GM18507 (cell line): ENCODE measurements at regions not wholly inside any gene's neighbourhood (a gene's known extent, or its start where the extent isn't known, plus 50 kb on each side); places are given as distances from the start of the nearest gene placed in this dataset.

Experiments used
- DNase-seq: peaks from one replicate; pipeline ENCODE4 v3.0.0; 2011; ENCODE audit warnings: low read depth; ENCODE audit not compliant: insufficient read length; ENCODE audit errors: extremely low spot score
- FAIRE-seq: peaks from 2 replicates; lab custom pipeline; 2011; peaks lifted over from hg19 to GRCh38; lab: Jason Lieb, UNC

- FAIRE-seq, result no peak
- DNase-seq, result no peak
Observed at GRCh38 chr11:91972665-91973266, 251.9 kb upstream of the FAT3 start.

- DNase-seq, result no peak
- no peak for FAIRE-seq
Observed at GRCh38 chr11:91970624-91971023, 254.0 kb upstream of the FAT3 start.

DNA sequence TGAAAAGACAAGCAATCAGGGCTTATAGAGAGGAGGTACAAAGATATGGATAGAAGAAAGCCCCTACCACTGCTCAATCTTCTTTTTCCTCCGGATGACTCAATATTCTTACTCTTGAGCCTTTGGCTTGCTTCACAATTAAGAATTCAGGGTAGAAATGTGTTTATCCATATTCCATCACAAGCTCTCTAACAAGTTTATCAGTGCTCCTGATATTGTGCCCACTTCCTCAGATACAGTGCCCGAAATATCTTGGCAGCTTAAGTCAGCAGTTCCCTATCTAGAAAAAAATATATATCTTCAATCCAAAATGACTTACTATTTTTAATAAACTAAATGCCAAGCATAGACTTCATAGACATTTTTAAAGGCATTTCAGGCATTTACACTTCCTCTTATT, 255.1 kb upstream of the FAT3 start:
- no peak for FAIRE-seq
- no peak for DNase-seq

DNA sequence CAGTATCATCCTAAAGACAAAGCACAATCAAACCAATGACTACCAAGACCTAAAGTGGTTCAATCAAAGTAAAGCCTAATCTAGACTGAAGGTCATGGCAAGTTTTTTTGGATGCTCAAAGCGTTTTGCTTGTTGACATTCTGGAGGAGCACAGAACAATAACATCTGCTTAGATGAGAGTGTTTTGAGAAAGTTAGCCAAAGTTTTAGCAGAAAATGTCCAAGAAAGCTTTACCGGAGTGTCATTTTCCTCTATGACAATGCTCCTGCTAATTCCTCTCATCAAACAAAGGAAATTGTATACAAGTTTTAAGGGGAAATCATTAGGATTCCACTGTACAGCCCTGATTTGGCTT, 256.9 kb upstream of the FAT3 start:
- no peak for DNase-seq
- FAIRE-seq, result no peak

- FAIRE-seq, result no peak
Observed at GRCh38 chr11:91967026-91967690, 257.5 kb upstream of the FAT3 start.

GRCh38 chr11:91966368-91966767, 258.2 kb upstream of the FAT3 start:
- no peak for FAIRE-seq

More at GRCh38 chr11:91967026-91967690, 257.5 kb upstream of the FAT3 start:
- DNase-seq, result no peak

DNA sequence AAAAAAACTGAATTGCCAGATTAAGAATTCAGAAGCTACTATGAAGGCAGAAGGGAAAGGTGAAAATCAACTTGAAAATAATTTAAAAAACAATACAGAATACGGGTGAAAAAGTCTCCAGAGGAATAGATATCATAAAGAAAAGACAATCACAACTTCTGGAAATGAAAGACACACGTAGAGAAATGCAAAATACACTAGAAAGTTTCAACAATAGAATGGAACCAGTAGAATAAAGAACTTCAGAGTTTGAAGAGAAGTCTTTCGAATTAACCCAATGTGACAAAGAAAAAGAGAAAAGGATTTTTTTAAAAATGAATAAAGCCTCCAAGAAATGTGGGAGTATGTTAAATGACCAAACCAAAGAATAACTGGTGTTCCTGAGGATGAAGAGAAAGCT, 263.8 kb upstream of the FAT3 start:
- DNase-seq (no peak), FAIRE-seq (no peak)

More at GRCh38 chr11:91966368-91966767, 258.2 kb upstream of the FAT3 start:
- no peak for DNase-seq

DNA sequence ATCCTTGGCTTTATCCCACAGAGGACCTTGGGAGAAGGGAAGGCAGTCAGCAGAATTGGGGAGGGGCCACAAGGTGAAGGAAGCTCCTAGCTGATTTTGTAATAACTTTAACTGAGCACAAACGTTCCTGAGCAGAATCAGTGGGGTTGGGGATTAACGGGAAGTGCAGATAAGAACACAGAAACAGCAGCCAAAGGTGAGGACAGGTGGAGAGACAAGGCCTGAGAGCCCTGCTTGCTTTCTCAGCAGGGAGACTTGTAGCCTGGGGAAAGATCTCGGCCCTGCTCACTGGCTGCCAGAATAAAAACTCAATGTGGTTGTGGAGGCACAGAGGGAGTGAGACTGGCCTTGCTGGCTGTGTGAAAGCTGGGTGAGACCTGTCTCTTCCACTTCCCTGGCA, 265.2 kb upstream of the FAT3 start:
- DNase-seq, result no peak
- no peak for FAIRE-seq

DNA sequence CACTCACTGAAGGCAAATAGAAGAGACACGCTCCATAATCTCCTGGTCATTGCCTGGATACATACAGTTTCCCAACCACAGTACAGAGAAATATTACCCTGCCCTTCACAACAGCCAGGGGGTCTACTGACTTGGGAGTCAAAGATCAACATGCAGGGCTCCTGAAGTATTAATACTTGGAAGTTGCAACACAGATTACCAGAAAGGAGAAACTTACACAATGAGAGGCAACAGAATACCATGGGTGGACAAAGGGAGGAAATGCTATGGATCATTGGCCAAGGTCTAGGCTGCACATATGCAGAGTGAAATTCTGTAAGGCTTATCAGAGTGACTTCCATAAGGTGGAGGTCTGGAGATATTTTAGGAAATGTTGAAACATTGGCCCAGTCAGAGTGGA, 267.9 kb upstream of the FAT3 start:
- FAIRE-seq (no peak), DNase-seq (no peak)

DNA sequence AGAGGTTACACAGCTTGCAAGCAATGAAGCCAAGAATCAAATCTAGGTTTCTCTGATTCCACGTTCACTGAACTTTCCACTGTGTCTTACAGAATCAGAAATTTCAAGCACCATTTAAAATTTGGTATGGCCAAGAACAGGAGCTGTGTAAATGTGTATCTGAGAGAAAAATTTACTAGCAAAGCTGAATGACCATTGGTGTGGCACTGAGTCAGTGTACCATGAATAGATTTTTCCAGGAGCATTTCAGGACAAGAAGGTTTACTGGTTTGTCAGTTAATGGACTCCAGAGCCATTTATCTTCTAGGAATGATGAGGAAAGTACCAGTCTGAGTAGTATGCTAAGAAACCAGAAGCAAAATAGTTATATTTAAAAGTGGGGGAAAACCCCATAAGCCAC, 269.4 kb upstream of the FAT3 start:
- DNase-seq, result no peak
- no peak for FAIRE-seq

DNA sequence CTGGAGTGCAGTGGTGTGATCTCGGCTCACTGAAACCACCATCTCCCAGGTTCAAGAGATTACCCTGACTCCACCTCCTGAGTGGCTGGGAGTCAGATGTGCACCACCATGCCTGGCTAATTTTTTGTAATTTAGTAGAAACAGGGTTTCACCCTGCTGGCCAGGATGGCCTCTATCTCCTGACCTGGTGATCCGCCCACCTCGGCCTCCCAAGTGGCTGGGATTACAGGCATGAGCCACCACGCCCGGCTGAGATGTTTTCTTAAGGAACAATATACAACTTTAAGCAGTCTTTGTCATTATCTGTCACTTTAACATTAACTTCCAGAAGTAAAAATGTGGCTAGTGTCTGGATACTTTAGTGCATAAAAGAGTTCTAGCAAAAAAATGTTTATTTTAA, 272.6 kb upstream of the FAT3 start:
- FAIRE-seq (no peak), DNase-seq (no peak)

DNA sequence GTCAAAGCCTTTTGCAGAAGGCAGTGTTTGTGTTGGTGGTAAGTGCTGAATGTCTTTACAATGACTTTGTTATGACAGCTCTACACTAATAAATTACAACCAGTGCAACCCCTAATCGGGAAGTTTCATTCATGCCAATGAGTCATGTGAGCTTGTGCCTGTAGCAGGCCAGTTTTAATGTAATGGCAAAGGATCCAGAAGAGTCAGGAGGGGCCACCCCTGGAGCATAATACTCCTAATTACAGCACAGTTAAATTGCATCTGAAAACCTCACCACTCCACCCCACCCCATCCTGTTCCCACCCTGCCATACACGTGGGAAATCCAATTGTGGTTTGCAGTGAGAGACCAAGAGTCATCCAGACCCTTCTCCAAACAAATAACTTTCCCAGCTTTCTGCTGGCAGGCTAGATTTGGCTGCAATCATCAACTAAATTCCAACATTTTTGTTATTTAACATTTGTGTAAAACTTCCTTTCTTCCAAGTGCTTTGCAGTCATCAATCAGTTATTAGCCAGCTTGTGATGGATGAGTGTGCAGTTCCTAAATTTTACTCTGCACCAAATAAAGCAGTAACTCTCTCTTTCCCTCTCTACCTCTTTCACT, 277.3 kb upstream of the FAT3 start:
- no peak for FAIRE-seq
- DNase-seq, result no peak

DNA sequence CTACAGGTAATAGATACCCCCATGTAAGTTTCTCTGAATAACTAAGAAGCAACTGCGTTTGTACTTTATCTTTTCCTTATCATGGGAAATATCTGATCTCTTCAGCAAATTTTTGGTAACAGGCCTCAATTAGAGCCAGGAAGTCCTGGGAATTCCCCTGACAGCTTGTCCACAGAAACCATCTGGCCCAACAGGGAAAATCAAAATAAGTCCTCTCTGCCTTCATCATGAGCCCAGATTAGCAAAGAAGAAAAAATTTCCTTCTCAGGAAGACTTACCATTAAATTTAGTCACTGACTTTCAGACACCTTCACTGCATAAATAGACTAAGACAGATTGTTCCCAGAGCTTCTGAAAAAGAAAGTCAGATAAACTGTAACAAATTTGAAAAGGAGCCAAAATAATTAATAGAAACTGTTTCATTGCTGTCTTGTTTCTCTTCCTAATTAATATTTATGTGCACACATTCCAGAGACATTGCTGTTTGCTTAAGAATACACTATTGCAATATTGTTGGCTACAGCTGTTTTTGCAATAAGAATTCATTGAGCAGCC, 278.1 kb upstream of the FAT3 start:
- FAIRE-seq, result no peak
- DNase-seq, result no peak

- FAIRE-seq, result no peak
Observed at GRCh38 chr11:91935120-91935519, 289.5 kb upstream of the FAT3 start.

DNA sequence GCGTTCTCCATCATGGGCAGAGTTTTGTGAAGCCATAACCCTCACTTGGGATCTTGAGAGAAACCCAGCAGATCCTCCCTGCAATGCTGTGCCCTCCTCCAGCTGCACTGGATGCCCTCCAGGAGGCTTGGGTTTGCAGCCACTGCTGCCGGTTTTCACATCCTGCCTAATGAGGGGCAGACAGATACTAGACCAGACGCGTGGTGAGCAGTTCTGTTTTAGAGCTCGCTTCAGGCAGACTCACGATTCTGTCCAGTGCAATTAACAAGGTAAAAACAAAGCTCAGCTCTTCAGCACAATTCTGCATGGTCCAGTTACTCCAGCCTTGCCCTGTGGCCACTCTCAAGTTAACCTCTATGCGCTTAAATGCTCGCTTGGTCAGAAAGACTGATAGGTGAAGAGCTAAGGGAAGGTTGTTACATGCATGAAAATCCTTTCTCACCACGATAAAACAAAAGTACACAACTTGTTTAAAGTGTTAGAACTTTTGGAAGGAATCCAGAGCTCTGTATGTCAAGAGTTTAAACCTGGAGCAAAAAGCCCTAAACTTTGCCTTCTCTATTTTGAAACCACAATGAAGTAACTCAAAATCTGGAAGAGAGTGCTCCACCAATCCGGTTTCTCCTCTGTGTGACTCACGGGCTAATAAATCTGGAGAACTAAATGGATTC, 292.3 kb upstream of the FAT3 start:
- no peak for DNase-seq
- FAIRE-seq, result no peak

More at GRCh38 chr11:91935120-91935519, 289.5 kb upstream of the FAT3 start:
- DNase-seq, result no peak

GRCh38 chr11:91927448-91927847, 297.2 kb upstream of the FAT3 start:
- DNase-seq, result no peak
- FAIRE-seq, result no peak

DNA sequence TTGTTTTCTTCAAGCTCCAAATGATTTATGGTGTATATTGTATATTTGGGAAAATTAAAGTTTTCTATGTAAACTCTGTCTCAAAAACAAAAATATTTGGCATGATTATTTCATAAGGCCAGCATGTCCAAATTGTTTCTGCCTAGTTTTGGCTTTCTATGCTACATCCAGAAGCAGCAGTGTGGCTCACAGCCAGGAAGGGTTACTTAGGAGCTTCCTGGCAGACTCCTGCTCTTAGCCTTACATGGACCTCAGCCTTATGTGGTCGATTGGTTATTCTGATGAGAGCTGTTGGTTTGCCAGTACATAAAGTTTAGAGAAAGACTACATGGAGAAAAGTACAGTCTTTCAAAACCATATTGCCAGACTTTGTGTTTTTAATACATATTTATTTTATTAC, 297.7 kb upstream of the FAT3 start:
- FAIRE-seq (no peak), DNase-seq (no peak)

- FAIRE-seq (no peak), DNase-seq (no peak)
Observed at GRCh38 chr11:91922846-91923245, 301.8 kb upstream of the FAT3 start.

GRCh38 chr11:91921974-91922373, 302.6 kb upstream of the FAT3 start:
- DNase-seq (no peak), FAIRE-seq (no peak)

- no peak for FAIRE-seq
- no peak for DNase-seq
Observed at GRCh38 chr11:91913407-91913806, 311.2 kb upstream of the FAT3 start.
